Body of pancreas (tissue), 4 donors: ENCODE measurements at regions not wholly inside any gene's neighbourhood (a gene's known extent, or its start where the extent isn't known, plus 50 kb on each side); places are given as distances from the start of the nearest gene placed in this dataset.

ENCODE experiments used
- ATAC-seq: fragments of 150-250 bp; one replicate; pipeline ENCODE4 v1.9.1; 2016
- DNase-seq, 4 donors: peaks; one replicate each; pipeline ENCODE4 v3.0.0-alpha.2; 2019
- H3K27ac ChIP-seq, 4 donors: fragments of 200-600 bp; sonication (generic); 1 replicate in 3 of 4; 2 replicates in 1 of 4; pipeline versions ENCODE4 v1.5.1 to v1.6.1; 2016 to 2019; ENCODE audit warnings: mild to moderate bottlenecking in 1 of 4, mixed read lengths in 1 of 4, moderate library complexity in 1 of 4
- H3K27me3 ChIP-seq, 2 donors: fragments of 200-600 bp; sonication (generic); one replicate each; pipeline ENCODE4 v1.6.0; 2016; ENCODE audit warnings: mild to moderate bottlenecking in 1 of 2
- H3K36me3 ChIP-seq, 2 donors: fragments of 200-600 bp; sonication (generic); replicated peaks in 1 of 2; 2 replicates each; pipeline ENCODE4 v1.5.1; 2016; ENCODE audit warnings: low read depth in 2 of 2; ENCODE audit not compliant: insufficient read depth in 1 of 2
- H3K4me1 ChIP-seq: fragments of 200-600 bp; sonication (generic); one replicate; pipeline ENCODE4 v1.6.0; 2016
- H3K4me3 ChIP-seq, 2 donors: fragments of 200-600 bp; sonication (generic); 1 replicate in 1 of 2; 2 replicates in 1 of 2; pipeline ENCODE4 v1.5.1; 2016 to 2019
- H3K9me3 ChIP-seq, 3 donors: fragments of 200-600 bp; sonication (generic); 1 replicate in 2 of 3; 2 replicates in 1 of 3; pipeline ENCODE4 v1.5.1; 2016
- CTCF ChIP-seq, 7 experiments: fragments of 450-650 bp in 4 of 7; fragments of 200-600 bp in 3 of 7; sonication (generic) in 3 of 7; IDR thresholded peaks; one replicate each; pipeline ENCODE4 v1.5.1; 2016 to 2019; ENCODE audit warnings: antibody characterized with exemption in 7 of 7
- POLR2A ChIP-seq, 3 donors: fragments of 450-650 bp; IDR thresholded peaks; one replicate each; pipeline ENCODE4 v1.6.1; 2016; ENCODE audit warnings: antibody characterized with exemption in 3 of 3, mild to moderate bottlenecking in 2 of 3
- WGBS, 2 donors: methylation state at CpG; one replicate each; pipeline ENCODE4 v1.1.5; 2017; 5-methylcytosine and 5-hydroxymethylcytosine counted together
- intact Hi-C: fragments of 100-400 bp; cut with DNase I; formaldehyde crosslinking; loops from one replicate; pipeline ENCODE4 v1.15.1; 2023

GRCh38 chr4:152087335-152087734 lies 326.5 kb upstream of the GATB start:
- H3K27ac ChIP-seq = no peak overlapping the region
- no peaks in the 10 kb centered on the region for H3K27me3 ChIP-seq
- no peak for DNase-seq
- TF ChIP-seq CTCF (IDR thresholded peaks at IDR 0.05) (no peak), POLR2A (IDR thresholded peaks at IDR 0.05) (no peak)
- H3K36me3 ChIP-seq = no peaks in the 10 kb centered on the region
- 36% methylated on average over 6 of the region's 6 CpGs for WGBS, 2 donors
- H3K9me3 ChIP-seq = no peaks in the 10 kb centered on the region
- no peak overlapping the region for H3K4me3 ChIP-seq
- intact Hi-C loops = no loop called here
- no peaks in the 10 kb centered on the region for H3K4me1 ChIP-seq
- no peak for ATAC-seq

- intact Hi-C loops = no loop called here
- H3K9me3 ChIP-seq = no peaks in the 10 kb centered on the region
- no peak for TF ChIP-seq POLR2A (IDR thresholded peaks at IDR 0.05)
- no peak for TF ChIP-seq CTCF (IDR thresholded peaks at IDR 0.05)
- 4 to 12% methylated on average over 1 of the region's 1 CpG for WGBS, 2 donors
- H3K36me3 ChIP-seq = no peaks in the 10 kb centered on the region
- ATAC-seq = no peak
- H3K27ac ChIP-seq = no peak overlapping the region
- H3K27me3 ChIP-seq = no peaks in the 10 kb centered on the region
- H3K4me3 ChIP-seq = no peak overlapping the region
- DNase-seq = no peak
- H3K4me1 ChIP-seq = no peaks in the 10 kb centered on the region
Observed at GRCh38 chr4:152085657-152086056, 324.9 kb upstream of the GATB start.

- Histone ChIP-seq H3K4me3 (no peak overlapping the region), H3K27me3 (no peaks in the 10 kb centered on the region), H3K4me1 (no peaks in the 10 kb centered on the region), H3K9me3 (no peaks in the 10 kb centered on the region), H3K36me3 (no peaks in the 10 kb centered on the region), H3K27ac (no peak overlapping the region)
- ATAC-seq = no peak
- intact Hi-C loops = no loop called here
- WGBS, 2 donors = 25 to 26% methylated on average over 6 of the region's 6 CpGs
- TF ChIP-seq POLR2A (IDR thresholded peaks at IDR 0.05) = no peak
- DNase-seq = no peak
Observed at GRCh38 chr4:152083338-152083737, 322.5 kb upstream of the GATB start.

- WGBS, 2 donors = 56 to 60% methylated on average over 5 of the region's 5 CpGs
- DNase-seq (no peak), ATAC-seq (no peak)
Observed at GRCh38 chr4:152081024-152081423, 320.2 kb upstream of the GATB start.

GRCh38 chr4:152079543-152080293 lies 318.9 kb upstream of the GATB start:
- Histone ChIP-seq H3K36me3 (no peaks in the 10 kb centered on the region), H3K27me3 (no peaks in the 10 kb centered on the region), H3K9me3 (no peaks in the 10 kb centered on the region), H3K27ac (no peak overlapping the region), H3K4me1 (no peaks in the 10 kb centered on the region), H3K4me3 (no peak overlapping the region)
- WGBS, 2 donors = 77 to 83% methylated on average over 6 of the region's 6 CpGs
- DNase-seq (no peak), ATAC-seq (no peak)
- intact Hi-C loops = no loop called here
- TF ChIP-seq POLR2A (IDR thresholded peaks at IDR 0.05) (no peak), CTCF (IDR thresholded peaks at IDR 0.05) (no peak)

More at GRCh38 chr4:152081024-152081423, 320.2 kb upstream of the GATB start:
- TF ChIP-seq POLR2A (IDR thresholded peaks at IDR 0.05) (no peak), CTCF (IDR thresholded peaks at IDR 0.05) (no peak)
- H3K9me3 ChIP-seq = no peaks in the 10 kb centered on the region
- no peaks in the 10 kb centered on the region for H3K36me3 ChIP-seq
- intact Hi-C loops = no loop called here
- no peak overlapping the region for H3K27ac ChIP-seq
- H3K4me3 ChIP-seq = no peak overlapping the region
- no peaks in the 10 kb centered on the region for H3K27me3 ChIP-seq
- no peaks in the 10 kb centered on the region for H3K4me1 ChIP-seq
